Panc1 (cell line): ENCODE measurements at regions not wholly inside any gene's neighbourhood (a gene's known extent, or its start where the extent isn't known, plus 50 kb on each side); places are given as distances from the start of the nearest gene placed in this dataset.

ENCODE experiments used
- ATAC-seq: fragments of 200-7000 bp; cut with Tn5 transposase; 2 replicates; pipeline ENCODE4 v1.9.1; 2020; ENCODE audit warnings: mild to moderate bottlenecking, moderate library complexity
- BruUV-seq: library from RNA; stranded (reverse); fragments of 400-500 nt; replicated peaks from 2 replicates; lab custom pipeline; 2021; lab: Mats Ljungman, UMichigan
- CTCF ChIA-PET: fragments of 300-600 bp; sonication (Branson Sonifier 250); formaldehyde crosslinking; loops from one replicate; lab custom pipeline; 2022; ENCODE audit warnings: antibody characterized with exemption; lab: Charles Lee
- POLR2A ChIA-PET: fragments of 300-600 bp; sonication (Branson Sonifier 250); formaldehyde crosslinking; loops from one replicate; lab custom pipeline; 2022; ENCODE audit warnings: antibody characterized with exemption; lab: Charles Lee
- DNase-seq: peaks from one replicate; pipeline ENCODE4 v3.0.0-alpha.2; 2010; ENCODE audit warnings: low read depth, low spot score
- H3K27ac ChIP-seq: 2 replicates; pipeline ENCODE4 v1.5.1; 2011; ENCODE audit warnings: mild to moderate bottlenecking, low read length, inconsistent platforms
- H3K27me3 ChIP-seq: fragments of 200-500 bp; sonication (Bioruptor generic); 2 replicates; pipeline ENCODE4 v1.6.0; 2014; ENCODE audit warnings: low read length, inconsistent platforms; ENCODE audit not compliant: control insufficient read depth, insufficient read depth
- H3K36me3 ChIP-seq: fragments of 200-500 bp; sonication (Bioruptor generic); 2 replicates; pipeline ENCODE4 v1.5.1; 2014; ENCODE audit warnings: inconsistent platforms, mild to moderate bottlenecking, low read length, moderate library complexity; ENCODE audit not compliant: control insufficient read depth, insufficient read depth
- H3K4me1 ChIP-seq: 2 replicates; pipeline ENCODE4 v1.5.1; 2011; ENCODE audit warnings: inconsistent platforms, mild to moderate bottlenecking, low read length, moderate library complexity; ENCODE audit not compliant: control insufficient read depth, insufficient read depth
- H3K4me3 ChIP-seq, 2 experiments: 2 replicates each; pipeline ENCODE4 v1.5.1; 2011 to 2012; ENCODE audit warnings: low read depth in 2 of 2, low read length in 2 of 2, mild to moderate bottlenecking in 2 of 2, inconsistent platforms in 1 of 2, moderate library complexity in 1 of 2
- H3K9me3 ChIP-seq: fragments of 200-500 bp; sonication (Bioruptor generic); 2 replicates; pipeline ENCODE4 v1.5.1; 2014; ENCODE audit warnings: low read depth, mild to moderate bottlenecking, inconsistent platforms, low read length, moderate library complexity; ENCODE audit not compliant: control insufficient read depth, insufficient read depth
- POLR2AphosphoS5 ChIP-seq: IDR thresholded peaks from 2 replicates; pipeline ENCODE4 v1.6.1; 2012; ENCODE audit warnings: mild to moderate bottlenecking, low read depth, low read length, moderate library complexity
- SIN3A ChIP-seq: IDR thresholded peaks from 2 replicates; pipeline ENCODE4 v1.6.1; 2012; ENCODE audit warnings: low read depth, mild to moderate bottlenecking, low read length, moderate library complexity, borderline replicate concordance; ENCODE audit not compliant: insufficient read depth
- TCF7L2 ChIP-seq: IDR thresholded peaks from 2 replicates; pipeline ENCODE4 v1.6.1; 2011; ENCODE audit warnings: mild to moderate bottlenecking, low read depth, low read length, inconsistent platforms
- in situ Hi-C: cut with HindIII; loops from 2 replicates; pipeline ENCODE4 v1.10.0; 2016; ENCODE audit warnings: low sequenced_read_pairs, low pct_unique_long_range_greater_than_20kb
- intact Hi-C: fragments of 100-400 bp; cut with micrococcal nuclease; formaldehyde crosslinking; loops from one replicate; pipeline ENCODE4 v1.10.0; 2022; ENCODE audit not compliant: unreplicated experiment
- TF ChIP-seq, protein P1 (sequence below): fragments of 450-650 bp; IDR thresholded peaks from 2 replicates; pipeline ENCODE4 v1.5.1; 2017; ENCODE audit warnings: mild to moderate bottlenecking
- TF ChIP-seq, protein P2 (sequence below), 2 experiments: IDR thresholded peaks; 2 replicates each; pipeline ENCODE4 v1.6.1; 2011 to 2012; ENCODE audit warnings: low read depth in 2 of 2, control low read depth in 1 of 2, low read length in 1 of 2, mild to moderate bottlenecking in 1 of 2, moderate library complexity in 1 of 2; ENCODE audit not compliant: insufficient read depth in 1 of 2

DNA sequence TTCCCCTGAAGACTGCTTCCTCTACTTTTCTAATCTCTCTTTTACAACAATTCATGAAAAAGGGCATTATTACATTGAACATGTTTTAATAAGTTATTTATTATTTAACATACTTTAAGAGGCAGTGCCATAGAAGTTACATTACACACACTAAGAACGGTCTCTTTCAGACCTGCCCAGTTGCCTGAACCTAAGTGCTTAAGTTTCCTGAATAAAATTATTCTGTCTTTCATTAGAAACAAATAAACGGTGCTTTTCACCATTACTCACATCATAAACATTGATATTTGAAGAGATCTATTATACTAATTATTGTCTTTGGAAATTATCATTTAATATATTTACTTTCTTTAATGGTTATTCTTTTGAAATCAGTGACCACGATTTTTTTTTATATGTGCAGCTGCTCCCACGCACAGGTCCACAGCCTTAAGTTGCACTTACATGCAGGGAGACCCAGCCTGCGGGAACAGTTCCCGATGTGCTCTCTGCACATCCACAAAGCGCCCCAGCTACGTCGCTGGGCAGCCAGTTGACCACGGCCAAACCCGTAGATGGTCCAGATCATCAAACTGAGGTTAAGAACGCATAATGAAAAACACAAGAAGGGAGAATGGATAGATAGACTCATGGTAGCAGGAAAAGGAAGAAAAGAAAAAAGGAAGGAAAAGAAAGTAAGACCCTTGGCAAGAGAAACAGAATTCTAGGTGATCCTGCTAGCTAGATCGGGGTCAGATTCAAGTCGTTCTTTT, 437.0 kb upstream of the MGMT start:
- H3K27me3 ChIP-seq, result peaks cover 61% of the 10 kb centered on the region

DNA sequence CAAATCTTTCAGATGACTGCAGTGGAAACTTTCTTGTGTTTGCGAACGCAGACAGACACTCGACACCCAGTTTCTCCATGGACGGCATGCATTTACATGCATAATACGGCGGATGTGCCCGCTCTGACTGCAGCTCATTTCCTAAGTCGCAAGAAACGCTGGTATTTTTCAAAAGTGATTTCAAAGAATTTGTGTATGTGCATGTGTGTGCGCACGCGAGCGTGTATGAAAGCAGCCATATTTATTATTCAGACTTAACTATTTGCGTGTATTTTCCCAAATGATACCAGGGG, 436.5 kb upstream of the MGMT start:
- no peak for TF ChIP-seq TCF7L2
- no peak for TF ChIP-seq POLR2AphosphoS5
- TF ChIP-seq, protein P1, sequence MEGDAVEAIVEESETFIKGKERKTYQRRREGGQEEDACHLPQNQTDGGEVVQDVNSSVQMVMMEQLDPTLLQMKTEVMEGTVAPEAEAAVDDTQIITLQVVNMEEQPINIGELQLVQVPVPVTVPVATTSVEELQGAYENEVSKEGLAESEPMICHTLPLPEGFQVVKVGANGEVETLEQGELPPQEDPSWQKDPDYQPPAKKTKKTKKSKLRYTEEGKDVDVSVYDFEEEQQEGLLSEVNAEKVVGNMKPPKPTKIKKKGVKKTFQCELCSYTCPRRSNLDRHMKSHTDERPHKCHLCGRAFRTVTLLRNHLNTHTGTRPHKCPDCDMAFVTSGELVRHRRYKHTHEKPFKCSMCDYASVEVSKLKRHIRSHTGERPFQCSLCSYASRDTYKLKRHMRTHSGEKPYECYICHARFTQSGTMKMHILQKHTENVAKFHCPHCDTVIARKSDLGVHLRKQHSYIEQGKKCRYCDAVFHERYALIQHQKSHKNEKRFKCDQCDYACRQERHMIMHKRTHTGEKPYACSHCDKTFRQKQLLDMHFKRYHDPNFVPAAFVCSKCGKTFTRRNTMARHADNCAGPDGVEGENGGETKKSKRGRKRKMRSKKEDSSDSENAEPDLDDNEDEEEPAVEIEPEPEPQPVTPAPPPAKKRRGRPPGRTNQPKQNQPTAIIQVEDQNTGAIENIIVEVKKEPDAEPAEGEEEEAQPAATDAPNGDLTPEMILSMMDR, result no peak
- TF ChIP-seq SIN3A, result no peak
- TF ChIP-seq, protein P2, sequence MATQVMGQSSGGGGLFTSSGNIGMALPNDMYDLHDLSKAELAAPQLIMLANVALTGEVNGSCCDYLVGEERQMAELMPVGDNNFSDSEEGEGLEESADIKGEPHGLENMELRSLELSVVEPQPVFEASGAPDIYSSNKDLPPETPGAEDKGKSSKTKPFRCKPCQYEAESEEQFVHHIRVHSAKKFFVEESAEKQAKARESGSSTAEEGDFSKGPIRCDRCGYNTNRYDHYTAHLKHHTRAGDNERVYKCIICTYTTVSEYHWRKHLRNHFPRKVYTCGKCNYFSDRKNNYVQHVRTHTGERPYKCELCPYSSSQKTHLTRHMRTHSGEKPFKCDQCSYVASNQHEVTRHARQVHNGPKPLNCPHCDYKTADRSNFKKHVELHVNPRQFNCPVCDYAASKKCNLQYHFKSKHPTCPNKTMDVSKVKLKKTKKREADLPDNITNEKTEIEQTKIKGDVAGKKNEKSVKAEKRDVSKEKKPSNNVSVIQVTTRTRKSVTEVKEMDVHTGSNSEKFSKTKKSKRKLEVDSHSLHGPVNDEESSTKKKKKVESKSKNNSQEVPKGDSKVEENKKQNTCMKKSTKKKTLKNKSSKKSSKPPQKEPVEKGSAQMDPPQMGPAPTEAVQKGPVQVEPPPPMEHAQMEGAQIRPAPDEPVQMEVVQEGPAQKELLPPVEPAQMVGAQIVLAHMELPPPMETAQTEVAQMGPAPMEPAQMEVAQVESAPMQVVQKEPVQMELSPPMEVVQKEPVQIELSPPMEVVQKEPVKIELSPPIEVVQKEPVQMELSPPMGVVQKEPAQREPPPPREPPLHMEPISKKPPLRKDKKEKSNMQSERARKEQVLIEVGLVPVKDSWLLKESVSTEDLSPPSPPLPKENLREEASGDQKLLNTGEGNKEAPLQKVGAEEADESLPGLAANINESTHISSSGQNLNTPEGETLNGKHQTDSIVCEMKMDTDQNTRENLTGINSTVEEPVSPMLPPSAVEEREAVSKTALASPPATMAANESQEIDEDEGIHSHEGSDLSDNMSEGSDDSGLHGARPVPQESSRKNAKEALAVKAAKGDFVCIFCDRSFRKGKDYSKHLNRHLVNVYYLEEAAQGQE (IDR thresholded peaks at IDR 0.05; ENCODE audit: insufficient read depth in 1 of 2, low read depth in 2 of 2, low read length in 1 of 2), result no peak
- H3K27me3 ChIP-seq, result peaks cover 61% of the 10 kb centered on the region
- in situ Hi-C loops (no loop called here), intact Hi-C loops (loop anchor here (5.0 to 10.0 kb wide), 2 partner anchors 942 to 1094 kb away; no protein-coding TSS in a partner anchor)
- POLR2A ChIA-PET, result interaction anchor here (0.5 kb wide), 1 partner anchor 797 kb away, joined by 6 read pairs; no protein-coding TSS in a partner anchor
- no peak overlapping the region for H3K4me3 ChIP-seq
- H3K27ac ChIP-seq, result no peak overlapping the region
- H3K4me1 ChIP-seq, result no peaks in the 10 kb centered on the region
- no peaks in the 10 kb centered on the region for H3K36me3 ChIP-seq
- no peaks in the 10 kb centered on the region for H3K9me3 ChIP-seq
- BruUV-seq, result no TSS peak
- DNase-seq, result no peak
- CTCF ChIA-PET, result interaction anchor here (0.6 kb wide), 1 partner anchor 90 kb away, joined by 4 read pairs; no protein-coding TSS in a partner anchor
- ATAC-seq, result no peak

More for the DNA sequence above, 437.0 kb upstream of the MGMT start:
- H3K4me3 ChIP-seq, result no peak overlapping the region
- ChIA-PET CTCF (interaction anchor here (0.6 kb wide), 1 partner anchor 90 kb away, joined by 4 read pairs; no protein-coding TSS in a partner anchor), POLR2A (no interaction called here)
- no peaks in the 10 kb centered on the region; the same call in 1 of the 2 replicates for H3K4me1 ChIP-seq
- in situ Hi-C loops, result no loop called here
- DNase-seq, result no peak
- no peak overlapping the region for H3K27ac ChIP-seq
- no peak for TF ChIP-seq TCF7L2
- no peak for TF ChIP-seq SIN3A
- TF ChIP-seq POLR2AphosphoS5, result no peak
- TF ChIP-seq, protein P1, result no peak
- TF ChIP-seq, protein P2 (IDR thresholded peaks at IDR 0.05; ENCODE audit: insufficient read depth in 1 of 2, low read depth in 2 of 2, low read length in 1 of 2), result no peak
- H3K9me3 ChIP-seq, result no peaks in the 10 kb centered on the region
- intact Hi-C loops, result loop anchor here (5.0 to 10.0 kb wide), 2 partner anchors 942 to 1095 kb away; no protein-coding TSS in a partner anchor
- no peaks in the 10 kb centered on the region for H3K36me3 ChIP-seq
- no TSS peak for BruUV-seq
- ATAC-seq, result no peak
